Neural cell (in vitro differentiated cells): ENCODE measurements at regions not wholly inside any gene's neighbourhood (a gene's known extent, or its start where the extent isn't known, plus 50 kb on each side); places are given as distances from the start of the nearest gene placed in this dataset.

ENCODE experiments used
- H2AFZ ChIP-seq: fragments of 200-600, 300-800 bp; sonication (generic), shearing (Covaris generic); 2 replicates; pipeline ENCODE4 v1.6.0; 2014; ENCODE audit warnings: low read depth, mild to moderate bottlenecking, antibody characterized with exemption, low read length, moderate library complexity
- H3F3A ChIP-seq: fragments of 200-600 bp; shearing (Covaris generic); 2 replicates; pipeline ENCODE4 v1.6.1; 2016; ENCODE audit warnings: mild to moderate bottlenecking, moderate library complexity, mixed read lengths, antibody characterized with exemption, low read length; ENCODE audit not compliant: insufficient read depth, poor library complexity, severe bottlenecking
- H3K27ac ChIP-seq: fragments of 200-600, 300-800 bp; sonication (generic), shearing (Covaris generic); 2 replicates; pipeline ENCODE4 v1.5.1; 2014; ENCODE audit warnings: mild to moderate bottlenecking, low read length, moderate library complexity
- H3K27me3 ChIP-seq: fragments of 300-800, 200-600 bp; sonication (generic), shearing (Covaris generic); 2 replicates; pipeline ENCODE4 v1.6.0; 2014; ENCODE audit warnings: mild to moderate bottlenecking, low read depth, low read length, moderate library complexity; ENCODE audit not compliant: insufficient read depth
- H3K36me3 ChIP-seq: fragments of 300-800, 200-600 bp; sonication (generic), shearing (Covaris generic); 2 replicates; pipeline ENCODE4 v1.5.1; 2014; ENCODE audit warnings: mild to moderate bottlenecking, antibody characterized with exemption, low read length, moderate library complexity; ENCODE audit not compliant: insufficient read depth
- H3K4me2 ChIP-seq: fragments of 300-800, 200-600 bp; sonication (generic), shearing (Covaris generic); 2 replicates; pipeline ENCODE4 v1.6.0; 2014; ENCODE audit warnings: mild to moderate bottlenecking, low read length
- H3K4me3 ChIP-seq: fragments of 300-800, 200-600 bp; sonication (generic), shearing (Covaris generic); 2 replicates; pipeline ENCODE4 v1.5.1; 2014; ENCODE audit warnings: mild to moderate bottlenecking, low read length, moderate library complexity
- H3K79me2 ChIP-seq: fragments of 200-600 bp; shearing (Covaris generic); replicated peaks from 2 replicates; pipeline ENCODE4 v1.6.0; 2014; ENCODE audit warnings: mild to moderate bottlenecking, low read length, moderate library complexity; ENCODE audit not compliant: insufficient read depth
- H3K9ac ChIP-seq: fragments of 300-800, 200-600 bp; sonication (generic), shearing (Covaris generic); 2 replicates; pipeline ENCODE4 v1.6.1; 2016; ENCODE audit warnings: mild to moderate bottlenecking, low read length, mixed read lengths
- H3K9me2 ChIP-seq: fragments of 200-600 bp; shearing (Covaris generic); 2 replicates; pipeline ENCODE4 v1.6.1; 2016; ENCODE audit warnings: mild to moderate bottlenecking, low read length, mixed read lengths; ENCODE audit not compliant: insufficient read depth
- H3K9me3 ChIP-seq: fragments of 200-600, 300-800 bp; sonication (generic), shearing (Covaris generic); 2 replicates; pipeline ENCODE4 v1.6.1; 2016; ENCODE audit warnings: mild to moderate bottlenecking, mixed run types, low read length, moderate library complexity, mixed read lengths
- H4K20me1 ChIP-seq: fragments of 200-600 bp; shearing (Covaris generic); 2 replicates; pipeline ENCODE4 v1.6.1; 2016; ENCODE audit warnings: mild to moderate bottlenecking, mixed run types; ENCODE audit not compliant: insufficient read depth
- EP300 ChIP-seq: fragments of 450-650 bp; conservative IDR thresholded peaks from 2 replicates; pipeline ENCODE4 v1.6.1; 2014; ENCODE audit warnings: antibody characterized with exemption, mild to moderate bottlenecking, moderate library complexity; ENCODE audit not compliant: poor library complexity, severe bottlenecking
- EZH2 ChIP-seq: fragments of 200-600, 300-800 bp; shearing (Covaris generic), sonication (generic); IDR thresholded peaks from 2 replicates; pipeline ENCODE4 v1.6.1; 2014; ENCODE audit warnings: antibody characterized with exemption, low read length, borderline replicate concordance, mild to moderate bottlenecking; ENCODE audit not compliant: insufficient read depth, poor library complexity, severe bottlenecking
- MXI1 ChIP-seq: fragments of 450-650 bp; conservative IDR thresholded peaks from 2 replicates; pipeline ENCODE4 v1.6.1; 2014; ENCODE audit warnings: antibody characterized with exemption, mild to moderate bottlenecking; ENCODE audit not compliant: poor library complexity, severe bottlenecking
- POLR2AphosphoS5 ChIP-seq: IDR thresholded peaks from 2 replicates; pipeline ENCODE4 v1.6.1; 2012
- RAD21 ChIP-seq: fragments of 450-650 bp; conservative IDR thresholded peaks from 2 replicates; pipeline ENCODE4 v1.6.1; 2014; ENCODE audit warnings: antibody characterized with exemption, mild to moderate bottlenecking, moderate library complexity
- SMC3 ChIP-seq: fragments of 450-650 bp; conservative IDR thresholded peaks from 2 replicates; pipeline ENCODE4 v1.6.1; 2014; ENCODE audit warnings: antibody characterized with exemption, mild to moderate bottlenecking, moderate library complexity; ENCODE audit not compliant: poor library complexity
- TAF1 ChIP-seq: IDR thresholded peaks from 2 replicates; pipeline ENCODE4 v1.6.1; 2012; ENCODE audit warnings: low read depth
- TF ChIP-seq, protein P1 (sequence below): fragments of 450-650 bp; IDR thresholded peaks from 2 replicates; pipeline ENCODE4 v1.5.1; 2014; ENCODE audit warnings: antibody characterized with exemption, mild to moderate bottlenecking, moderate library complexity; ENCODE audit not compliant: poor library complexity, severe bottlenecking
- TF ChIP-seq, protein P2 (sequence below): IDR thresholded peaks from 2 replicates; pipeline ENCODE4 v1.6.1; 2012; ENCODE audit warnings: borderline replicate concordance

DNA sequence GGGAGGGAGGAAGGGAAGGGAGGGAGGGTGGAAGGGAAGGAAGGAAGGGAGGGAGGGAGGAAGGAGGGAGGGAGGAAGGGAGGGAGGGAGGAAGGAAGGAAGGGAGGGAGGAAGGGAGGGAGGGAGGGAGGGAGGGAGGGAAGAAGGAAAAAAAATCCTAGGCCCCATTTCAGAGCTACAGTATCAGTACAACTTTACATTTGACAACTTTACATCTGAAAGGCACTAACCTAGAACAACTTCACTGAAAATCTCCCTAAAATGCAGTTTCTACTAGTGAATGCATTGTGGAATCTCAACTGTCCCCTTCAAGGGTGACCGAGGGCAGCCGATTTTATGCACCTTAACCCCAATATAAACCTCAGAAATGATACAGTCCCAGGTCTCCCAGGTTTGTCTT, 259.8 kb upstream of the GALNT17 start:
- Histone ChIP-seq H3K27me3 (no peaks in the 10 kb centered on the region), H3K9me3 (no peaks in the 10 kb centered on the region), H3K9me2 (no peaks in the 10 kb centered on the region), H4K20me1 (no peaks in the 10 kb centered on the region), H3K36me3 (no peaks in the 10 kb centered on the region), H2AFZ (no peak overlapping the region), H3K4me3 (no peak overlapping the region), H3K27ac (no peak overlapping the region), H3K4me2 (no peak overlapping the region), H3K9ac (no peak overlapping the region), H3F3A (no peaks in the 10 kb centered on the region), H3K79me2 (no peaks in the 10 kb centered on the region)
- TF ChIP-seq EZH2: no peak
- TF ChIP-seq, protein P1, sequence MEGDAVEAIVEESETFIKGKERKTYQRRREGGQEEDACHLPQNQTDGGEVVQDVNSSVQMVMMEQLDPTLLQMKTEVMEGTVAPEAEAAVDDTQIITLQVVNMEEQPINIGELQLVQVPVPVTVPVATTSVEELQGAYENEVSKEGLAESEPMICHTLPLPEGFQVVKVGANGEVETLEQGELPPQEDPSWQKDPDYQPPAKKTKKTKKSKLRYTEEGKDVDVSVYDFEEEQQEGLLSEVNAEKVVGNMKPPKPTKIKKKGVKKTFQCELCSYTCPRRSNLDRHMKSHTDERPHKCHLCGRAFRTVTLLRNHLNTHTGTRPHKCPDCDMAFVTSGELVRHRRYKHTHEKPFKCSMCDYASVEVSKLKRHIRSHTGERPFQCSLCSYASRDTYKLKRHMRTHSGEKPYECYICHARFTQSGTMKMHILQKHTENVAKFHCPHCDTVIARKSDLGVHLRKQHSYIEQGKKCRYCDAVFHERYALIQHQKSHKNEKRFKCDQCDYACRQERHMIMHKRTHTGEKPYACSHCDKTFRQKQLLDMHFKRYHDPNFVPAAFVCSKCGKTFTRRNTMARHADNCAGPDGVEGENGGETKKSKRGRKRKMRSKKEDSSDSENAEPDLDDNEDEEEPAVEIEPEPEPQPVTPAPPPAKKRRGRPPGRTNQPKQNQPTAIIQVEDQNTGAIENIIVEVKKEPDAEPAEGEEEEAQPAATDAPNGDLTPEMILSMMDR: no peak
- no peak for TF ChIP-seq SMC3
- no peak for TF ChIP-seq MXI1
- TF ChIP-seq, protein P2, sequence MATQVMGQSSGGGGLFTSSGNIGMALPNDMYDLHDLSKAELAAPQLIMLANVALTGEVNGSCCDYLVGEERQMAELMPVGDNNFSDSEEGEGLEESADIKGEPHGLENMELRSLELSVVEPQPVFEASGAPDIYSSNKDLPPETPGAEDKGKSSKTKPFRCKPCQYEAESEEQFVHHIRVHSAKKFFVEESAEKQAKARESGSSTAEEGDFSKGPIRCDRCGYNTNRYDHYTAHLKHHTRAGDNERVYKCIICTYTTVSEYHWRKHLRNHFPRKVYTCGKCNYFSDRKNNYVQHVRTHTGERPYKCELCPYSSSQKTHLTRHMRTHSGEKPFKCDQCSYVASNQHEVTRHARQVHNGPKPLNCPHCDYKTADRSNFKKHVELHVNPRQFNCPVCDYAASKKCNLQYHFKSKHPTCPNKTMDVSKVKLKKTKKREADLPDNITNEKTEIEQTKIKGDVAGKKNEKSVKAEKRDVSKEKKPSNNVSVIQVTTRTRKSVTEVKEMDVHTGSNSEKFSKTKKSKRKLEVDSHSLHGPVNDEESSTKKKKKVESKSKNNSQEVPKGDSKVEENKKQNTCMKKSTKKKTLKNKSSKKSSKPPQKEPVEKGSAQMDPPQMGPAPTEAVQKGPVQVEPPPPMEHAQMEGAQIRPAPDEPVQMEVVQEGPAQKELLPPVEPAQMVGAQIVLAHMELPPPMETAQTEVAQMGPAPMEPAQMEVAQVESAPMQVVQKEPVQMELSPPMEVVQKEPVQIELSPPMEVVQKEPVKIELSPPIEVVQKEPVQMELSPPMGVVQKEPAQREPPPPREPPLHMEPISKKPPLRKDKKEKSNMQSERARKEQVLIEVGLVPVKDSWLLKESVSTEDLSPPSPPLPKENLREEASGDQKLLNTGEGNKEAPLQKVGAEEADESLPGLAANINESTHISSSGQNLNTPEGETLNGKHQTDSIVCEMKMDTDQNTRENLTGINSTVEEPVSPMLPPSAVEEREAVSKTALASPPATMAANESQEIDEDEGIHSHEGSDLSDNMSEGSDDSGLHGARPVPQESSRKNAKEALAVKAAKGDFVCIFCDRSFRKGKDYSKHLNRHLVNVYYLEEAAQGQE: no peak
- TF ChIP-seq RAD21: no peak
- TF ChIP-seq TAF1: no peak
- no peak for TF ChIP-seq POLR2AphosphoS5
- no peak for TF ChIP-seq EP300

DNA sequence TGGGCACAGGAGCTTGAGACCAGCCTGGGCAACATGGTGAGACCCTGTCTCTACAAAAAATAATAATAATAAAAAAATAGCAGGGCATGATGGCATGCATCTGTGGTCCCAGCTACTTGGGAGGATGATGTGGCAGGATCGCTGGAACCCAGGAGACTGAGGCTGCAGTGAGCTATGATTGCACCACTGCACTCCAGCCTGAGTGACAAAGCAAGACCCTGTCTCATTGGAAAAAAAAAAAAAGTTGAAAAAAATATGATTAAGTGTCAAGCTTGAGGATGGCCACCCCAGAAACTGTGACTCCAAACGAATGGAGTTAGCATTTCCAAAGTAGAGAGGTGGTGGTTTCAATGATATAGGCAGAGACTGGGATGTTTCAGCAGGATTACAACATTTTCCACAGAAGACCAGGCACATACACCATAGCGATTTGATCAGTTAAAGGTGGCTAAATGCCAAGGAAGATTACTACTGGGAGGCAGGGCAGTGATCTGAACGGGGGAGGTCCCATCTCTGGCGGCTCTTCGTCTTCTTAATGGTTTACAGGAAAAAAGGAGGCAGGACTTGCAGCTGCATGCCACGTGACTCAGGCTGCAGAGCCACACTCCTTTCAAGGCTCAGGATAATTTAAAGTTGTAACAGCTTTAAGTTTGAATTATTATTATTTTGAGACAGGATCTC, 250.6 kb upstream of the GALNT17 start:
- H3K9ac ChIP-seq: no peak overlapping the region
- H3K4me2 ChIP-seq: no peak overlapping the region
- no peak overlapping the region for H3K27ac ChIP-seq
- no peak overlapping the region for H3K4me3 ChIP-seq
- no peaks in the 10 kb centered on the region for H3K9me3 ChIP-seq
- H3K9me2 ChIP-seq: no peaks in the 10 kb centered on the region
- no peaks in the 10 kb centered on the region for H3K27me3 ChIP-seq
- no peaks in the 10 kb centered on the region for H4K20me1 ChIP-seq
- no peaks in the 10 kb centered on the region for H3K36me3 ChIP-seq
- H3K79me2 ChIP-seq: no peaks in the 10 kb centered on the region
- TF ChIP-seq, protein P1: no peak
- TF ChIP-seq POLR2AphosphoS5 (no peak), MXI1 (no peak), RAD21 (no peak), TAF1 (no peak), EP300 (no peak), SMC3 (no peak), EZH2 (no peak)
- TF ChIP-seq, protein P2: no peak
- no peak overlapping the region for H2AFZ ChIP-seq
- H3F3A ChIP-seq: no peaks in the 10 kb centered on the region
